AG10803 (cell line): ENCODE measurements at regions not wholly inside any gene's neighbourhood (a gene's known extent, or its start where the extent isn't known, plus 50 kb on each side); places are given as distances from the start of the nearest gene placed in this dataset.

ENCODE experiments used
- DNase-seq: peaks from one replicate; pipeline ENCODE4 v3.0.0; 2010; ENCODE audit warnings: low read depth
- H3K4me3 ChIP-seq: 2 replicates; pipeline ENCODE4 v1.5.1; 2011; ENCODE audit warnings: mild to moderate bottlenecking, low read length, control low read depth
- TF ChIP-seq, protein P1 (sequence below): conservative IDR thresholded peaks from 2 replicates; pipeline ENCODE4 v1.5.1; 2011; ENCODE audit warnings: mild to moderate bottlenecking, low read length, control low read depth, inconsistent platforms

GRCh38 chr2:217249121-217250012 lies 389.5 kb upstream of the TNP1 start:
- DNase-seq = no peak
- no peak overlapping the region for H3K4me3 ChIP-seq
- TF ChIP-seq, protein P1, sequence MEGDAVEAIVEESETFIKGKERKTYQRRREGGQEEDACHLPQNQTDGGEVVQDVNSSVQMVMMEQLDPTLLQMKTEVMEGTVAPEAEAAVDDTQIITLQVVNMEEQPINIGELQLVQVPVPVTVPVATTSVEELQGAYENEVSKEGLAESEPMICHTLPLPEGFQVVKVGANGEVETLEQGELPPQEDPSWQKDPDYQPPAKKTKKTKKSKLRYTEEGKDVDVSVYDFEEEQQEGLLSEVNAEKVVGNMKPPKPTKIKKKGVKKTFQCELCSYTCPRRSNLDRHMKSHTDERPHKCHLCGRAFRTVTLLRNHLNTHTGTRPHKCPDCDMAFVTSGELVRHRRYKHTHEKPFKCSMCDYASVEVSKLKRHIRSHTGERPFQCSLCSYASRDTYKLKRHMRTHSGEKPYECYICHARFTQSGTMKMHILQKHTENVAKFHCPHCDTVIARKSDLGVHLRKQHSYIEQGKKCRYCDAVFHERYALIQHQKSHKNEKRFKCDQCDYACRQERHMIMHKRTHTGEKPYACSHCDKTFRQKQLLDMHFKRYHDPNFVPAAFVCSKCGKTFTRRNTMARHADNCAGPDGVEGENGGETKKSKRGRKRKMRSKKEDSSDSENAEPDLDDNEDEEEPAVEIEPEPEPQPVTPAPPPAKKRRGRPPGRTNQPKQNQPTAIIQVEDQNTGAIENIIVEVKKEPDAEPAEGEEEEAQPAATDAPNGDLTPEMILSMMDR = no peak

DNA sequence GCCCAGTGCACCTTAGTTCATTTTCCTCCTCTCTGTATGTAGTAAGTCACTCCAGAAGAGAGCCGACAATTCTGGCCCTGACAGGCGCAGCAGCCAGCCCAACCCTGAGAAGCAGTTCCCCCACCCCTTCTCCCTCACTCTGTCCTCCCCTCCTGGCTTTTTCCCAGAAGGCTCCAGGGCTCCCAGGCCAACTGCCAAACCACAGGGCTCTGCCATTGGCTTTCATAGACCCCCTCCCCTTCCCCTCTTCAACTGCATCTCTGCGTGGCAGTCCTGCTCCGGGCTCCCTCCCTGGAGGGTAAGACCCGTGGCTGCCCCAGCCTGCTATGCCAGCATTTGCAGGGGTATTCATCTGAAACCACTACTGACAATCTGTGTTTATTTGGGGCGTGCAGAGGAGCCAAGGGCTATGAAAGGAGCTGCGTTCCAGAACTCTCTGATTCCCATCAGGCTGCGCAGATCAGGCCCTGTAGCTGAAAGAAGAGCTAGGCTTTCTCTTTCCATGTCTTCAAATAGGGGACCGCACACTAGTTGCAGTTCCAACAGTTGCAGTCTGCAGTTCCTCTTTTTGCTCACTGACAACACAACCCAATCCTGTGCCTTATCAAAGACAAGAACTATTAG lies 388.6 kb upstream of the TNP1 start:
- TF ChIP-seq, protein P1 = no peak
- no peak overlapping the region for H3K4me3 ChIP-seq
- peak; percentile 29 for DNase-seq

GRCh38 chr2:217247476-217247875 lies 387.6 kb upstream of the TNP1 start:
- H3K4me3 ChIP-seq = no peak overlapping the region
- no peak for DNase-seq
- TF ChIP-seq, protein P1 = no peak

DNA sequence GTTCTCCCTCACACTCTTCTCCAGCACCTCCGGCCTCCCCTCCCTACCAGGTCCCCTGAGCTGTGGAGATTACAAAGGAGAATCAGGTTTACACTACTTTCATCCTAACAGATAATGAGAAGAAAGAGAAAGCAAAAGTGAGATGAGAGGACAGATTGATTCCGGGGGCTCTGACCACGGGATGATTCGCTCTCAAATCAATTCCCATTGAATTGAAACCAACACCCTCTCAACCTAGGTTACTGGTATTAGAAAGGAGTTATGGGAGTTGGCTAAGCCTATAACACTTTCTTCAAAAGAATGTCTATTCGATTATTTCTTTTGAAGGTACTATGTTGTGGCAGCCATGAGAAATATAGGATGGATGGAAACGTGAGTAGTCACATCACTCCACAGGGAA lies 386.2 kb upstream of the TNP1 start:
- DNase-seq = no peak
- TF ChIP-seq, protein P1 = no peak
- no peak overlapping the region for H3K4me3 ChIP-seq

GRCh38 chr2:217244815-217245214 lies 385.0 kb upstream of the TNP1 start:
- TF ChIP-seq, protein P1 = no peak
- DNase-seq = no peak
- H3K4me3 ChIP-seq = no peak overlapping the region

DNA sequence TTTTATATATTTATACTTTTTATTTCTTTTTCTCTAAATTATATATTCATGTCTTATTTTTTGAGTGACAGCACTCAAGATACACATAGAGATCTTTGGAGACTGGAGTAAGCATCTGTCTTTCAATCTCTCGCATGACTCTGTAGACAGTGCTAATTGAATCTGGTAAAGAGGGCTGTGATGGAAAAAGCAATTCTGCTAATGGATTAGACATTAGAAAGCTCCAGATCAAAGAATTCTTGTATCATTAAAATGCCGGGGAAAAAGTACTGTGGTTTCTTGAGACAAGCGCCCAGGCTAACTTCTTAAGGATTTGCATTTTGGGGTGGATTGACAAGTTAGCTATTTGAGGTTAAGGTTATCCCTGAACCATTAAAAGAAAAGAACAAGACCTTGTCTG lies 383.1 kb upstream of the TNP1 start:
- TF ChIP-seq, protein P1 = no peak
- H3K4me3 ChIP-seq = no peak overlapping the region
- DNase-seq = no peak

GRCh38 chr2:217231724-217232123 lies 371.9 kb upstream of the TNP1 start:
- H3K4me3 ChIP-seq = no peak overlapping the region
- no peak for DNase-seq
- TF ChIP-seq, protein P1 = no peak
